Nephron progenitor cell (in vitro differentiated cells): ENCODE measurements at regions not wholly inside any gene's neighbourhood (a gene's known extent, or its start where the extent isn't known, plus 50 kb on each side); places are given as distances from the start of the nearest gene placed in this dataset.

Experiments
- DNase-seq: peaks from one replicate; pipeline ENCODE4 v3.0.0; 2021
- H3K27ac Mint-ChIP-seq: 2 replicates; pipeline ENCODE4 v1.8.0; 2021; ENCODE audit warnings: mild to moderate bottlenecking, moderate library complexity, mixed read lengths
- H3K27me3 Mint-ChIP-seq: 2 replicates; pipeline ENCODE4 v1.8.0; 2021; ENCODE audit warnings: mild to moderate bottlenecking, low read depth, mixed read lengths; ENCODE audit not compliant: poor library complexity
- H3K36me3 Mint-ChIP-seq: 2 replicates; pipeline ENCODE4 v1.8.0; 2021; ENCODE audit warnings: low read depth, mixed read lengths
- H3K4me1 Mint-ChIP-seq: 2 replicates; pipeline ENCODE4 v1.8.0; 2021; ENCODE audit warnings: mixed read lengths
- H3K4me3 Mint-ChIP-seq: 2 replicates; pipeline ENCODE4 v1.8.0; 2021; ENCODE audit warnings: mild to moderate bottlenecking, moderate library complexity, mixed read lengths
- H3K9me3 Mint-ChIP-seq: 2 replicates; pipeline ENCODE4 v1.8.0; 2021; ENCODE audit warnings: mild to moderate bottlenecking, moderate library complexity, mixed read lengths
- TF ChIP-seq, protein P1 (sequence below): fragments of 200-600 bp; sonication (generic); IDR thresholded peaks from 2 replicates; pipeline ENCODE4 v1.5.0; 2021; ENCODE audit warnings: antibody characterized with exemption

DNA sequence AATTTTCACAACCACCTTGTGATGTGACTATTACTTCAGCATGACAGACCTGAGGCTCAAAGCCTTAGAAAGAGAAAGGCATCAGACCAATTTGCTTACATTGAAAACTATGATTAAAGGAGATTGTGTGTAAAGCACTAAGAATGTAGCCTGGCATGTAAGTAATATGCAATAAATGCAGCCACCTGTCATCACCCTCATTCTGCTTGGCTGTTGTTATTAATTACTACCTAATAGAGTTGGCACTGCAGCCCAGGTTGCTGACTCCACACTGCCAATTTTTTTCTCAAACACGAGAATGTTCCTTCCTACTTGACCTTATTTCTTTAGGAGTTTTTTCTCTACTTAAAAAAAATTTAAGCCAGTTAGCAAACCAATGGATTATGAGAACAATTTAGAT lies 61.2 kb upstream of the NPVF start:
- H3K4me1 Mint-ChIP-seq, result peaks cover 11% of the 10 kb centered on the region
- no peak overlapping the region for H3K4me3 Mint-ChIP-seq
- no peak for DNase-seq
- H3K9me3 Mint-ChIP-seq, result no peaks in the 10 kb centered on the region
- TF ChIP-seq, protein P1, sequence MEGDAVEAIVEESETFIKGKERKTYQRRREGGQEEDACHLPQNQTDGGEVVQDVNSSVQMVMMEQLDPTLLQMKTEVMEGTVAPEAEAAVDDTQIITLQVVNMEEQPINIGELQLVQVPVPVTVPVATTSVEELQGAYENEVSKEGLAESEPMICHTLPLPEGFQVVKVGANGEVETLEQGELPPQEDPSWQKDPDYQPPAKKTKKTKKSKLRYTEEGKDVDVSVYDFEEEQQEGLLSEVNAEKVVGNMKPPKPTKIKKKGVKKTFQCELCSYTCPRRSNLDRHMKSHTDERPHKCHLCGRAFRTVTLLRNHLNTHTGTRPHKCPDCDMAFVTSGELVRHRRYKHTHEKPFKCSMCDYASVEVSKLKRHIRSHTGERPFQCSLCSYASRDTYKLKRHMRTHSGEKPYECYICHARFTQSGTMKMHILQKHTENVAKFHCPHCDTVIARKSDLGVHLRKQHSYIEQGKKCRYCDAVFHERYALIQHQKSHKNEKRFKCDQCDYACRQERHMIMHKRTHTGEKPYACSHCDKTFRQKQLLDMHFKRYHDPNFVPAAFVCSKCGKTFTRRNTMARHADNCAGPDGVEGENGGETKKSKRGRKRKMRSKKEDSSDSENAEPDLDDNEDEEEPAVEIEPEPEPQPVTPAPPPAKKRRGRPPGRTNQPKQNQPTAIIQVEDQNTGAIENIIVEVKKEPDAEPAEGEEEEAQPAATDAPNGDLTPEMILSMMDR, result no peak
- H3K36me3 Mint-ChIP-seq, result no peaks in the 10 kb centered on the region
- peaks cover 6% of the 10 kb centered on the region for H3K27me3 Mint-ChIP-seq
- no peak overlapping the region for H3K27ac Mint-ChIP-seq

DNA sequence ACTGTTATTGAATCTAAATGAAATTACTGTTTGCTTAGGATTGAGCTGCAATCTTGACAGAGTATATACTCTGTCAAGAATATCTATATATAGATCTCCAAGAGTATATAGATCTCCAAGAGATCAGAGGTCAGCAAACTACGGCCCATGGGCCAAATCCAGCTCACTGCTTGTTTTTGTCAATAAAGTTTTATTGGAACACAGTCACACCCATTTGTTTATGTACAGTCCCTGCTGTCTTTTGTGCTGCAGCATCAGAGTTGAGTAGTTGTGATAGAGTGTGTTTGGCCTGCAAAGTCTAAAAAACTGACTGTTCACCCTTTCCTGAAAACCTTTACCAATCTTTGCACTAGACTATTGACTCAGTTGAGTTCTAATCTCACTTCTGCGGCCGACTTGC lies 66.3 kb upstream of the NPVF start:
- H3K27ac Mint-ChIP-seq, result no peak overlapping the region
- TF ChIP-seq, protein P1, result no peak
- H3K4me1 Mint-ChIP-seq, result peaks cover 13% of the 10 kb centered on the region
- H3K4me3 Mint-ChIP-seq, result no peak overlapping the region
- no peaks in the 10 kb centered on the region for H3K9me3 Mint-ChIP-seq
- H3K27me3 Mint-ChIP-seq, result peaks cover 8% of the 10 kb centered on the region
- DNase-seq, result no peak
- no peaks in the 10 kb centered on the region for H3K36me3 Mint-ChIP-seq

DNA sequence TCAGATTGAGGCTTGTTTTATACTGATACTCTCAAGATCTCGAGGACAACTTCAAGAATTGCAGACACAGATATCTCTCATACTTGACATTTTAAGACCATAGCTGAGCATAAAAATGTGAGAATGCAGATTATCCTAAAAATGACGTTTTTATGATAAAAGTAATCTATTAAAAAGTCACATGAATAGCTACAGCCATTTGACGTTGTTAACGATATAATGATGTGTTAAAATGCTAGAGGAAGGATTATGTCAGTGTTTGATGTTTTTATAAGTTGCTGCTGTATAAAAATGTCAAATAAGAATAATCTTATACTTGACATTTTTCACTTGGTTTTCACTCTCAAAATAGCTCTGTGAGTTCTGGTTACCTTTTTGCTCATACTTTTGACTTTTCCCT lies 67.1 kb upstream of the NPVF start:
- Mint-ChIP-seq H3K36me3 (no peaks in the 10 kb centered on the region), H3K4me3 (no peak overlapping the region)

DNA sequence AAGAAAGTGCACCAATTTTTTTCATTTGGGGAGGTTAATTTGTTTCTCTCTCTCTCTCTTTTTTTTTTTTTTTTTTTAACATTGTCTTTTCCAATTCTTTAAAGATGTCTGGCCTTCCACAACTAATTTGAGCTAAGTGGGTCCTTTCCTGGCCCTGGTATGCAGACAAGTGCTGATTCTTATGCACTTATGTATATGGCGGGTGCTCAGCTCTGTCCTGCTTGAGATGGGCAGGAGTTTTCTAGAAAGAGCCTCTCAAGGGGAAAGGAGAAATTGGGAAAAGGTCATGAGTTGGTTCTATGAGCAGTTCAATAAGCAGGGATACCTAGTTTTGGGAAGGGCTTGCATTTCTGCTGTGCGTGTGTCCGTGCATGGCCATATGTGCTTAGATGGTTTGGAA lies 67.8 kb upstream of the NPVF start:
- H3K4me3 Mint-ChIP-seq, result no peak overlapping the region
- DNase-seq, result no peak
- no peaks in the 10 kb centered on the region for H3K36me3 Mint-ChIP-seq
- H3K4me1 Mint-ChIP-seq, result peaks cover 13% of the 10 kb centered on the region
- TF ChIP-seq, protein P1, result no peak
- peaks cover 8% of the 10 kb centered on the region for H3K27me3 Mint-ChIP-seq
- H3K9me3 Mint-ChIP-seq, result no peaks in the 10 kb centered on the region
- H3K27ac Mint-ChIP-seq, result no peak overlapping the region

More for the DNA sequence above, 67.1 kb upstream of the NPVF start:
- H3K9me3 Mint-ChIP-seq, result no peaks in the 10 kb centered on the region
- peaks cover 13% of the 10 kb centered on the region for H3K4me1 Mint-ChIP-seq
- H3K27me3 Mint-ChIP-seq, result peaks cover 8% of the 10 kb centered on the region
- TF ChIP-seq, protein P1, result no peak
- H3K27ac Mint-ChIP-seq, result no peak overlapping the region
- DNase-seq, result no peak

DNA sequence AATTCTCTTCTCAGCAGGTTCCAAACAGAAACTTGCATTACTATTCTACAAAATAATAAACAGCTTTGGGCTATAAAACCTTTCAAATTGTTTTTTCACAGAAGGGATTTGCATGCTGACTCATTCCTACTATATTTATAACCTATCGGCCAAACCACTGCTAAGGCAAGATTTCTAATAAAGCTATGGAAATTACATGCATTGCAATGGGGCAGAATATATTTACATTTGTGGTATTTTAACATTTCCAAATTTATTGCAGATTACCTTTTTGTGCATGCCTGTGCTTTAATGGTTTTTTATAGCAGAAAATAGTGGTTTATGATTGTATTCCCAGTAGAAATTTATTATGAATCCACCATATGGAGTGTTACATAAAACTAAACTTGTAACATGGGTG lies 69.0 kb upstream of the NPVF start:
- no peaks in the 10 kb centered on the region for H3K9me3 Mint-ChIP-seq
- H3K27me3 Mint-ChIP-seq, result peaks cover 8% of the 10 kb centered on the region
- H3K27ac Mint-ChIP-seq, result no peak overlapping the region
- no peaks in the 10 kb centered on the region for H3K36me3 Mint-ChIP-seq
- H3K4me3 Mint-ChIP-seq, result no peak overlapping the region
- TF ChIP-seq, protein P1, result no peak
- no peak for DNase-seq
- H3K4me1 Mint-ChIP-seq, result peaks cover 13% of the 10 kb centered on the region

DNA sequence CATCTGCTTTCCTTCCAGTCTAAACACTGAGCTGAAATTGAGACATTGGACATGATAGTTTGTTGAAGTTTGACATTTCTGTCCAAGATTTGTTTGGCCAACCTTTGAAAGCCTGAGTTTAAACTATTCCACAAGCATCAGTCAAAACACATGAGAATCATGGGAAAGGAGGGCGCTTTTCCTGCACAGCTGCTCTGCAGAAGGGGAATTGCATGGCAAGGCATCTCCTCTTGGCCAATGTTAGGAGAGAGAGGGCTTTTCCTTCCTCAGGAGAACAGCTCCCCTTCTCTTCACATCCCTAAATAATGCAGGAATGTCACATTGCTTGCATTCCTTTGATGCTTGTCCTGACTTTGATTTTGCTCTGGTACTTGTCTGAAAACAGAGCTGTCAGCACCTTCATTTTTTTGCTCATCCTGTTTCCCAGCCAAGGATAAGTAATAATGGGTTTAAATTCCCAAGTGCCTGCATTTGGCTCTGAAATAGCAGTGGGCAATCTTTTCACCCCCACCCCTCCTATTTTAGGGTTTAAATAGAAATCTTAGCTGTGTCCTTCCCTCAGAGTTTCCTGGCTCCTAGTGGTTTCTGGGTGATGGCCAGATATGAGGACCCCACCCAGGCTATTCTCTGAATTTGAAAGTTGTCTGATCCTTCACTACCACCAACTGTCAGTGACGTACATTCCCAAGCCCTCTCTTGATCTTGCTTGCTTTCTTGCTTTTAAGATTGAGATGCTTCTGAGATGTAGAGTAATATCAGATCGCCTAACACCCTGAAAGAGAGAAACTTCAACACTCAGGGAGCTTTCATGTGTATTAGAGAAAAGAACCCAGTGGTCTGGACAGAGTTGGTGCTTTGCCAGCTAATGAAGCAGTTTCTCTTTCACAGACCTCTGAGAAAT lies 75.2 kb upstream of the NPVF start:
- no peaks in the 10 kb centered on the region for H3K9me3 Mint-ChIP-seq
- H3K36me3 Mint-ChIP-seq, result no peaks in the 10 kb centered on the region
- H3K4me1 Mint-ChIP-seq, result peaks cover 11% of the 10 kb centered on the region
- H3K27me3 Mint-ChIP-seq, result no peaks in the 10 kb centered on the region
- H3K27ac Mint-ChIP-seq, result no peak overlapping the region
- no peak for DNase-seq
- H3K4me3 Mint-ChIP-seq, result no peak overlapping the region
- TF ChIP-seq, protein P1, result no peak
